CD4-positive, alpha-beta T cell (primary cell): ENCODE measurements at regions not wholly inside any gene's neighbourhood (a gene's known extent, or its start where the extent isn't known, plus 50 kb on each side); places are given as distances from the start of the nearest gene placed in this dataset.

ENCODE experiments used
- ATAC-seq: fragments of 200-7000 bp; cut with Tn5 transposase; one replicate; pipeline ENCODE4 v1.10.0; 2022; ENCODE audit warnings: mild to moderate bottlenecking; ENCODE audit not compliant: poor library complexity
- CTCF ChIA-PET: fragments of 350-600 bp; sonication (Branson Sonifier 250); formaldehyde crosslinking; loops from one replicate; lab custom pipeline; 2021; ENCODE audit warnings: antibody characterized with exemption, inconsistent platforms; lab: Charles Lee
- POLR2A ChIA-PET: fragments of 350-600 bp; sonication (Branson Sonifier 250); formaldehyde crosslinking; loops from one replicate; lab custom pipeline; 2021; ENCODE audit warnings: antibody characterized with exemption, inconsistent platforms; lab: Charles Lee
- DNase-seq, 14 experiments: peaks; one replicate each; pipeline ENCODE4 v3.0.0-alpha.2; 2013 to 2020; ENCODE audit warnings: mixed read lengths in 2 of 14
- H3K27ac ChIP-seq, 2 donors: one replicate each; pipeline versions ENCODE4 v1.5.1 to v1.7.0; 2013; ENCODE audit warnings: low read length in 2 of 2, low read depth in 1 of 2, mild to moderate bottlenecking in 1 of 2
- H3K27me3 ChIP-seq, 2 experiments: 1 replicate in 1 of 2; 2 replicates in 1 of 2; pipeline versions ENCODE4 v1.6.1 to v1.7.0; 2013; ENCODE audit warnings: low read length in 2 of 2, control low read depth in 1 of 2, mild to moderate bottlenecking in 1 of 2, moderate library complexity in 1 of 2; ENCODE audit not compliant: insufficient read depth in 2 of 2, control insufficient read depth in 1 of 2
- H3K36me3 ChIP-seq: one replicate; pipeline ENCODE4 v1.6.1; 2013; ENCODE audit warnings: low read length, control low read depth; ENCODE audit not compliant: insufficient read depth
- H3K4me1 ChIP-seq: one replicate; pipeline ENCODE4 v1.6.1; 2013; ENCODE audit warnings: low read length, control low read depth; ENCODE audit not compliant: insufficient read depth
- H3K4me3 ChIP-seq: one replicate; pipeline ENCODE4 v1.5.1; 2013; ENCODE audit warnings: mild to moderate bottlenecking, low read length, moderate library complexity
- H3K9me3 ChIP-seq, 2 experiments: 1 replicate in 1 of 2; 2 replicates in 1 of 2; pipeline versions ENCODE4 v1.6.1 to v1.7.0; 2013; ENCODE audit warnings: low read length in 2 of 2, mild to moderate bottlenecking in 2 of 2, control low read depth in 1 of 2, moderate library complexity in 1 of 2; ENCODE audit not compliant: control insufficient read depth in 1 of 2, insufficient read depth in 1 of 2
- H3K27ac Mint-ChIP-seq: one replicate; pipeline ENCODE4 v1.8.0; 2020; ENCODE audit warnings: mixed read lengths
- H3K27me3 Mint-ChIP-seq: one replicate; pipeline ENCODE4 v1.8.0; 2021; ENCODE audit warnings: mixed read lengths
- H3K36me3 Mint-ChIP-seq: one replicate; pipeline ENCODE4 v1.8.0; 2021; ENCODE audit warnings: low read depth, mixed read lengths
- H3K4me1 Mint-ChIP-seq: one replicate; pipeline ENCODE4 v1.8.0; 2021; ENCODE audit warnings: low read depth, mixed read lengths
- H3K4me3 Mint-ChIP-seq: one replicate; pipeline ENCODE4 v1.8.0; 2020; ENCODE audit warnings: mild to moderate bottlenecking, mixed read lengths
- H3K9me3 Mint-ChIP-seq: one replicate; pipeline ENCODE4 v1.8.0; 2020; ENCODE audit warnings: mixed read lengths
- intact Hi-C, 2 experiments: fragments of 100-400 bp; cut with DNase I in 1 of 2; cut with micrococcal nuclease in 1 of 2; formaldehyde crosslinking; loops; one replicate each; pipeline versions ENCODE4 v1.15.1 to v1.9.0; 2023 to 2025; cut with DNase I, micrococcal nuclease
- TF ChIP-seq, protein P1 (sequence below): fragments of 200-600 bp; IDR thresholded peaks from one replicate; pipeline ENCODE4 v1.8.0; 2022; ENCODE audit warnings: antibody characterized with exemption, mild to moderate bottlenecking

DNA sequence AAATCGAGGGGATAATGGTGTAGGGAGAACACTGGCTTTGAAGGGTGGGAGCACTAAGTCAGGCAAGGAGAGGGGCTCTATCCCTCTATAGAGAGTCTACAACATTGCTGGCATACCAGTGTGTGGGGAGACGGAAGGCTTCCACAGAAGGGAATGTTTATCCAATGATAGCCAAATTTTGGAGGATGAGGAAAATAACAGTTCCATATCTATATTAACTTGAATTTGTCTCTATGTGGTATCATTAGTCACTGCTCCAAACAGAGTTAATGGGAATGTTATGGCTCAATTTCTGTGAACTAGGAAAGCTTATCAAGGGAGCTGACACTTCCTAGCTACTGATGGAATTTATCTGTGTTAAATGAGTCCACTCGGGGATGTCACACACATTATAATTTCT, 208.9 kb upstream of the PHACTR1 start:
- no peak overlapping the region for H3K27ac Mint-ChIP-seq
- ChIA-PET POLR2A (no interaction called here), CTCF (no interaction called here)
- no peaks in the 10 kb centered on the region for H3K27me3 ChIP-seq
- no peaks in the 10 kb centered on the region for H3K4me1 Mint-ChIP-seq
- H3K4me3 ChIP-seq: no peak overlapping the region
- H3K4me3 Mint-ChIP-seq: no peak overlapping the region
- no peaks in the 10 kb centered on the region for H3K36me3 ChIP-seq
- no peaks in the 10 kb centered on the region for H3K9me3 ChIP-seq
- no peaks in the 10 kb centered on the region for H3K36me3 Mint-ChIP-seq
- DNase-seq: no peak
- H3K27me3 Mint-ChIP-seq: peaks cover 18% of the 10 kb centered on the region
- ATAC-seq: no peak
- no peaks in the 10 kb centered on the region for H3K4me1 ChIP-seq
- intact Hi-C loops: no loop called here
- TF ChIP-seq, protein P1, sequence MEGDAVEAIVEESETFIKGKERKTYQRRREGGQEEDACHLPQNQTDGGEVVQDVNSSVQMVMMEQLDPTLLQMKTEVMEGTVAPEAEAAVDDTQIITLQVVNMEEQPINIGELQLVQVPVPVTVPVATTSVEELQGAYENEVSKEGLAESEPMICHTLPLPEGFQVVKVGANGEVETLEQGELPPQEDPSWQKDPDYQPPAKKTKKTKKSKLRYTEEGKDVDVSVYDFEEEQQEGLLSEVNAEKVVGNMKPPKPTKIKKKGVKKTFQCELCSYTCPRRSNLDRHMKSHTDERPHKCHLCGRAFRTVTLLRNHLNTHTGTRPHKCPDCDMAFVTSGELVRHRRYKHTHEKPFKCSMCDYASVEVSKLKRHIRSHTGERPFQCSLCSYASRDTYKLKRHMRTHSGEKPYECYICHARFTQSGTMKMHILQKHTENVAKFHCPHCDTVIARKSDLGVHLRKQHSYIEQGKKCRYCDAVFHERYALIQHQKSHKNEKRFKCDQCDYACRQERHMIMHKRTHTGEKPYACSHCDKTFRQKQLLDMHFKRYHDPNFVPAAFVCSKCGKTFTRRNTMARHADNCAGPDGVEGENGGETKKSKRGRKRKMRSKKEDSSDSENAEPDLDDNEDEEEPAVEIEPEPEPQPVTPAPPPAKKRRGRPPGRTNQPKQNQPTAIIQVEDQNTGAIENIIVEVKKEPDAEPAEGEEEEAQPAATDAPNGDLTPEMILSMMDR: no peak
- no peaks in the 10 kb centered on the region for H3K9me3 Mint-ChIP-seq
- H3K27ac ChIP-seq: no peak overlapping the region

- Mint-ChIP-seq H3K9me3 (no peaks in the 10 kb centered on the region), H3K4me1 (no peaks in the 10 kb centered on the region), H3K27ac (no peak overlapping the region), H3K4me3 (no peak overlapping the region), H3K36me3 (no peaks in the 10 kb centered on the region), H3K27me3 (peaks cover 22% of the 10 kb centered on the region)
- ChIA-PET CTCF (no interaction called here), POLR2A (no interaction called here)
- Histone ChIP-seq H3K9me3 (no peaks in the 10 kb centered on the region), H3K4me1 (no peaks in the 10 kb centered on the region), H3K36me3 (no peaks in the 10 kb centered on the region), H3K27me3 (no peaks in the 10 kb centered on the region), H3K27ac (no peak overlapping the region), H3K4me3 (no peak overlapping the region)
- TF ChIP-seq, protein P1: no peak
- intact Hi-C loops: no loop called here
- no peak for DNase-seq
- no peak for ATAC-seq
Measured at GRCh38 chr6:12508553-12508952, 208.0 kb upstream of the PHACTR1 start.

GRCh38 chr6:12509060-12509459, 207.5 kb upstream of the PHACTR1 start:
- TF ChIP-seq, protein P1: no peak
- ChIA-PET CTCF (no interaction called here), POLR2A (no interaction called here)
- intact Hi-C loops: no loop called here
- no peaks in the 10 kb centered on the region for H3K36me3 Mint-ChIP-seq
- Histone ChIP-seq H3K36me3 (no peaks in the 10 kb centered on the region), H3K27ac (no peak overlapping the region), H3K27me3 (no peaks in the 10 kb centered on the region), H3K9me3 (no peaks in the 10 kb centered on the region), H3K4me1 (no peaks in the 10 kb centered on the region), H3K4me3 (no peak overlapping the region)
- H3K4me1 Mint-ChIP-seq: no peaks in the 10 kb centered on the region
- no peaks in the 10 kb centered on the region for H3K9me3 Mint-ChIP-seq
- no peak overlapping the region for H3K27ac Mint-ChIP-seq
- no peak overlapping the region for H3K4me3 Mint-ChIP-seq
- no peak for DNase-seq
- no peak for ATAC-seq
- peaks cover 22% of the 10 kb centered on the region for H3K27me3 Mint-ChIP-seq
